Omental fat pad (tissue), 3 donors: ENCODE measurements at regions not wholly inside any gene's neighbourhood (a gene's known extent, or its start where the extent isn't known, plus 50 kb on each side); places are given as distances from the start of the nearest gene placed in this dataset. TPM values are rescaled to one million over a fixed set of nuclear protein-coding genes. Genes with fewer than 3 reads are reported as not detected.

ENCODE experiments used
- ATAC-seq: fragments of 150-250 bp; one replicate; pipeline ENCODE4 v1.9.1; 2016; ENCODE audit warnings: mild to moderate bottlenecking, moderate library complexity; ENCODE audit not compliant: low FRiP score
- DNase-seq: peaks from one replicate; pipeline ENCODE4 v3.0.0-alpha.2; 2019; ENCODE audit warnings: low spot score
- small RNA-seq: library from RNA; depleted of rRNA; stranded (forward); fragments of <200 nt; gene quantifications from one replicate; pipeline ENCODE3, GENCODE V24; 2016
- TF ChIP-seq, protein P1 (sequence below), 3 donors: fragments of 450-650 bp; IDR thresholded peaks; one replicate each; pipeline ENCODE4 v1.5.1; 2016 to 2017; ENCODE audit warnings: antibody characterized with exemption in 3 of 3, mild to moderate bottlenecking in 3 of 3, moderate library complexity in 2 of 3

DNA sequence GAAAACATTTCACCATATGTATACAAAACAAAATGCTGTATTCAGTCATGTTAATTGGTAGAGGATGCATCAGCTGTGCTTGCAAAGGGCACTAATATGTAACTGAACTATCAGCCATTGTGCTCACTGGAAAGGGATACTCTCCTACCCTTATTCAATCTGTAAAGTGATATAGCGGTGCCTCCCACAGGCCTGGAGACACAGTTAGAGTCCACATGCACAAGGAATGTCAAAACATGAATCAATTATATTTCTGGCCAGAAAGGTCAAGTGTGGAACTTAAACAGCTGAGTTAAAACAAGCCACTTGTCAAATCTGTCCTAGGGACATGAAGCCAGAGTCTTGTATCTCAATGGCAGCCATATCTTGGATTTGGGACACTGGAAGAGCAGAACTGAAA, 71.2 kb upstream of the IZUMO3 start:
- ATAC-seq (no peak), DNase-seq (no peak)
- TF ChIP-seq, protein P1, sequence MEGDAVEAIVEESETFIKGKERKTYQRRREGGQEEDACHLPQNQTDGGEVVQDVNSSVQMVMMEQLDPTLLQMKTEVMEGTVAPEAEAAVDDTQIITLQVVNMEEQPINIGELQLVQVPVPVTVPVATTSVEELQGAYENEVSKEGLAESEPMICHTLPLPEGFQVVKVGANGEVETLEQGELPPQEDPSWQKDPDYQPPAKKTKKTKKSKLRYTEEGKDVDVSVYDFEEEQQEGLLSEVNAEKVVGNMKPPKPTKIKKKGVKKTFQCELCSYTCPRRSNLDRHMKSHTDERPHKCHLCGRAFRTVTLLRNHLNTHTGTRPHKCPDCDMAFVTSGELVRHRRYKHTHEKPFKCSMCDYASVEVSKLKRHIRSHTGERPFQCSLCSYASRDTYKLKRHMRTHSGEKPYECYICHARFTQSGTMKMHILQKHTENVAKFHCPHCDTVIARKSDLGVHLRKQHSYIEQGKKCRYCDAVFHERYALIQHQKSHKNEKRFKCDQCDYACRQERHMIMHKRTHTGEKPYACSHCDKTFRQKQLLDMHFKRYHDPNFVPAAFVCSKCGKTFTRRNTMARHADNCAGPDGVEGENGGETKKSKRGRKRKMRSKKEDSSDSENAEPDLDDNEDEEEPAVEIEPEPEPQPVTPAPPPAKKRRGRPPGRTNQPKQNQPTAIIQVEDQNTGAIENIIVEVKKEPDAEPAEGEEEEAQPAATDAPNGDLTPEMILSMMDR (IDR thresholded peaks at IDR 0.05), result no peak

DNA sequence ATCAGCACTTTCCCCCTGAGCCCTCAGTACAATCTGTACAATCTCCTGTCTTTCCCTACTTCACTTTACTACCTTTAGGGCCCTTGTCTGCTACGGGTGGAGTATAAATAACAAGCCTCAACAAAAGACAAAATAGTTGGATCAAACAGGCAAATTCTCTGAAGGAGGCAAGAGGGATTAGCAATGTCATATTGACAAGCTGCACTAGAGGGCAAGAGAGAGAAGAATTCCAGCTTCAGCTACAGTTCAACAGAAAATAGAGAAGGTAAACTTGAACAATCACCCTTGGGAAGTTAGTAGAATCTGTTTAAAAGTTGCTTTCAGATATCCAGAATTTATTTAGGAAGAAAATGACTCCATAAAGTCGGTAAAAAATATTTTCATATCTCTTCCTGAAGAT, 68.4 kb upstream of the IZUMO3 start:
- ATAC-seq (no peak), DNase-seq (no peak)
- TF ChIP-seq, protein P1 (IDR thresholded peaks at IDR 0.05), result no peak

DNA sequence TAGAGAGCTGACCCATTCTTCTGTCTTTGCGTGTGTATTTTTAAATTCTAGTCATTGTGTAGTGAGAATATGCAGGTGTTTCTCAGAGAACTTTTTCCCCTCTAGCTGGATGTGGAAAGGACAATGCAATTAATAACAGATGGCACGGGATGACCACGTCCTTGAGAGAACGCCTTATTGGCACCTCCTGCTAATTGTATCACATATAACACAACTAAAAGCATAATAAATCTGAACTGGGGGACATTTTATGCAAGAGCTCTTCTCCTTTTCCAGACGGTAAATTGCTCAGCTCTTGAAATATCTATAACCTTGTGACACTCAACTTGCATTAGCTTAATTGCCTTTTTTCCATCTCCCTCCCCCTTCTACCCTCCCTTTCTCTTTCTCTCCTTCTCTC, 62.9 kb upstream of the IZUMO3 start:
- ATAC-seq (no peak), DNase-seq (no peak)
- TF ChIP-seq, protein P1 (IDR thresholded peaks at IDR 0.05), result no peak

DNA sequence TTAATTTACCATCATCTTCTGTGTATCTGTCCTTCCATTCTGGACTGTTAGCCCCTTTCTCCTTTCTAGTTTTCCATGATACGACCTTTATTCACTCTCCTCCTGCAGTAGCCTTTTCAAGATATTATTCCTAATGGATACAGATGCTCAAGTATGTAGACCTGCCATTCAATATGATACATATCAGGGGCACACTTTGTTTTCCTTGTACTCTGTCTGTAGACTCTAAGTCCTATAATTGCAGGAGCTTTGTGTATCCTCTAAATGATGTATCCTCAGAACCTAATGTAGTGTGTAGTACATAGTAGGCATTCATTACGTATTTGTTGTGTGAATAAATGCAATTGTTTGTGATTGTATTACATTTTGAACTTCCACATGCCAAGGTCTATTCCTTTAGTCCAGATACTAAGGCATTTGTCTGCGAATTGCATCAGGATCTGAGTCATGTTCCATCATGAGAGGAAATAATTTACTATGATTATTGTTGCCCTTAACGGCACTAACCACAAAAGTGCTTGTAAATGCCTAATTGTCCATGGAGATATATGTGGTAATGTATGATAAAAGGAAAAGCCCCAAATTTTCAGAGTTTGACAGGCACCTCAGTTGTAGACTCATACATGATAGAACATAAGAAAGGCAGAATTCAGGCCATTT, 57.1 kb upstream of the IZUMO3 start:
- no peak for ATAC-seq
- no peak for DNase-seq
- TF ChIP-seq, protein P1 (IDR thresholded peaks at IDR 0.05), result no peak

Small RNAs in the stretch of these regions (small RNA-seq; reads per million reads assigned to genes)
- gene RMRPP5, result not detected
